Activated CD4-positive, alpha-beta T cell treated with anti-CD3 and anti-CD28 coated beads, Interleukin-2, amount 50 U/mL, for 1 hour (primary cell): ENCODE measurements at regions not wholly inside any gene's neighbourhood (a gene's known extent, or its start where the extent isn't known, plus 50 kb on each side); places are given as distances from the start of the nearest gene placed in this dataset.
A peak's percentile ranks its signal among the peaks of the same experiment; 100 is the strongest.

Experiments used
- DNase-seq: peaks from one replicate; pipeline ENCODE4 v3.0.0-alpha.2; 2020

GRCh38 chr14:71725922-71726579 lies 206.2 kb upstream of the RGS6 start:
- DNase-seq: no peak

DNA sequence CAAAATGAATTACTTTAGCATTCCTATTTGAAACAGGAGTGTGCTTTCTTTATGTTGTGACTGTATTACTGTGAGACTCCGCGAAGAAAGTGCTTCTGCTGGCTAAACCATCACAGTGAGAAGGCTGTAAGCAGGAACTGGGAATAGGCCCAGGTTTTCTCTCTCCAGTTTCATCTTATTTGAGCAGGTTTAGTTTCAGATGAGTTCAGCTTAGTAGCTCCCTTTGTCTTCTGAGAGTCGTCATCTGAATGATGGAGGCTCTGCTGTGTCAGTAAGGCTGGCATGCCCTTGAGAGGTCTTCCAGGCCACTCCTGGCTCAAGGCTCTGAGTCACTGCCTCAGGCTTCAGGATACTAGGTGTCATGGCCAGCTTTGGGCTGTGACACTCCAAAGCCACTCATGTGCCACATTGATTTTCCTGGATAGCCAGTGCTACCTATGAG lies 205.6 kb upstream of the RGS6 start:
- DNase-seq: no peak

GRCh38 chr14:71728386-71728785 lies 203.8 kb upstream of the RGS6 start:
- DNase-seq: no peak

- DNase-seq: no peak
Measured at GRCh38 chr14:71729596-71729995, 202.6 kb upstream of the RGS6 start.

GRCh38 chr14:71730471-71730870 lies 201.8 kb upstream of the RGS6 start:
- DNase-seq: no peak

GRCh38 chr14:71731096-71731495 lies 201.1 kb upstream of the RGS6 start:
- DNase-seq: no peak

DNA sequence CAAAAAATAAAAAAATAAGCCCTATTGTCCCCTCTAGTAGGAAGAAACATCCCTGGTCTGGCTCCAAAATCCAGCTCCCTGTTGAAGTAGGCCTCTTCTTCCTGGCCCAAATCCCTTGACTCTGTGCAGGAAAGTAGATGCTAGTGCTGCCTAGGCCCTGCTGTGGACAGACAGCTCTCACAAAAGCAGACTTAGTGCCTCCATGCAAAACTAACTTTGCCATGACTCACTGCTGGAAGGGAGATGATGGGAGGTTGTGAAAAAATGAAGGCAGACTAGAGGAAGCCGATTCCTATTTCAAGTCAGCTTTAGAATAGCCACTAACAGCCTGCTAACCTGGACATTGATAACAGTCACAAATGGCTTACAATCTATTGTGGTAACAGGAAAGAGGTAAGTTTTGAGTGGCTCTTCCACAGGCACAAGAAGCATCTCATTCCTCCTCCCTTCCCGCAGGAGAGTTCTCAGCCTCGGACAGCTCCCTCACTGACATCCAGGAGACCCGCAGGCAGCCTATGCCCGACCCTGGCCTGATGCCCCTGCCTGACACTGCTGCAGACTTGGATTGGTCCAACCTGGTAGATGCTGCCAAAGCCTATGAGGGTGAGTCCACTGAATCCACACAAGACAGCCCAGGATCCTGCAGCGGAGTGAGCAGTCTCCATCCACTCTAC lies 198.9 kb upstream of the RGS6 start:
- no peak for DNase-seq

- DNase-seq: no peak
Measured at GRCh38 chr14:71734076-71734475, 198.2 kb upstream of the RGS6 start.

- no peak for DNase-seq
Measured at GRCh38 chr14:71734885-71735284, 197.3 kb upstream of the RGS6 start.

DNA sequence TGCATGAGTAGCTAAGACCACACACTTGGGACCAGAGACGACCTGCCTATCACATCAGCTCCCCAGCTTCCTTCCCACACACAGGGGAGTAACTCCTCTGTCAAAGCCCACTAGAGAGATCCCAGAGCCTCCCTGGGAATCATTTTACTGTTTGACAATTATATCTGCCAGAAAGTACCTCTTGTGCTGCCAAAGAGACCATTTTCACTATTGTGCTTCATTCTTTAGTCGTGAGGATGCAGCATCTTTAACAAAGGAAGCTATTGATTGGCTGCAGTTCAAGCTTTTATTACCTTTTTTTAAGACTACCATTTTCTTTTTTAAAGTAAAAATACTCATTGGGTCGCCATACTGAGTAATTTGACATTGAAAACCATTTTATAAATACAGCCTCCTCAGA lies 194.5 kb upstream of the RGS6 start:
- DNase-seq: no peak

DNA sequence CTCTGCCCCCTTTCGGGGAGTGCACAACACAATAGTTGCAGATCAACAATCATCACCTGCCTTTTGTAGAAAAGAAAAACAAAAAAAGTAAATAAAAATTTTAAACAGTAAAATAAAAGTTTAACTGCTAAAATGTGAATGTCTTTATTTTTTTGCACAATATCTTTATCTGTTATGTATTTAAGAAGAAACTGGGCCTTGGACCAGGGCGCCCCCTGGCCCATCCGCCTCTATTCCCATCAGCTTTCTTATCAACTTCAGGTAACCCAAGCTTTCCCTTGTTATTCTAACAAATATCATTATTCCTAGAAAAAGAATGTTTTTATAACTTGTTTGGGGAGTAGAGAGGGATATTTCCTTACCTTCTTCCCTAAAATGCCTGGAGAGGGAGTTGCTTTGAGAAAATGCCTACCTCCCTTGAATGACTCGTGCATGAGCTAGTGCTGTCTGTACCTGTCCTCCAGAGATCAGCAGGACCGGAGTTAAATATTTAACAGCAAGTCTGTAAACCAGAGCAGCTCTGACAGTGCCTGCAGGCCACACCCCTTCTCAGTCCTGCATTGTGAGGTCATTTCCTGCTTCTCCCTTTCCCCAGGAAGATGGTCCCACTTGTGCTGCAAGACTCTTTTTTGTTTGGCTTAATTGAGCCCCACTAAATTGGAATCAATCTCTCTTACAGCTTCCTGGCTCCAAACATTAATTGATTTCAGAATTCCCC lies 192.8 kb upstream of the RGS6 start:
- no peak for DNase-seq

- DNase-seq: no peak
Measured at GRCh38 chr14:71741241-71741640, 191.0 kb upstream of the RGS6 start.

- DNase-seq: no peak
Measured at GRCh38 chr14:71742485-71742884, 189.7 kb upstream of the RGS6 start.

- DNase-seq: no peak
Measured at GRCh38 chr14:71745072-71745471, 187.2 kb upstream of the RGS6 start.

DNA sequence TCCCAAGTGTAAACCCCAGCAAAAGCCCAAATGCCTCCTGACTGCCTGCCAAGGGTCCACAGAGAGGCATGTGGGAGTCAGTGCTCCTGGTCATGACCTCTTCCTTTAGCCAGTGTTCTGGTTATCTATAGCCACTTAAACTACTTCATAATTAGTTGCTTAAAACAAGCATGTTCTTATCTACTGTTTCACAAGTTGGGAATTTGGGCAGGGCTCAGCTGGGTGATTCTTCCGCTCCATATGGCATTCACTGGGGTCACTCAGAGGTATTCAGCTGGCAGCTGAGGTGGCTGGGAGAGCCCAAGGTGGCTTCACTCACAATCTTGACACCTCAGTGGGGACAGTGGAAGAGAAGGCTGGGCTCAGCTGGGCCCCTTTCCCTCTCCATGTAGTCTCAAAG lies 184.0 kb upstream of the RGS6 start:
- no peak for DNase-seq

DNA sequence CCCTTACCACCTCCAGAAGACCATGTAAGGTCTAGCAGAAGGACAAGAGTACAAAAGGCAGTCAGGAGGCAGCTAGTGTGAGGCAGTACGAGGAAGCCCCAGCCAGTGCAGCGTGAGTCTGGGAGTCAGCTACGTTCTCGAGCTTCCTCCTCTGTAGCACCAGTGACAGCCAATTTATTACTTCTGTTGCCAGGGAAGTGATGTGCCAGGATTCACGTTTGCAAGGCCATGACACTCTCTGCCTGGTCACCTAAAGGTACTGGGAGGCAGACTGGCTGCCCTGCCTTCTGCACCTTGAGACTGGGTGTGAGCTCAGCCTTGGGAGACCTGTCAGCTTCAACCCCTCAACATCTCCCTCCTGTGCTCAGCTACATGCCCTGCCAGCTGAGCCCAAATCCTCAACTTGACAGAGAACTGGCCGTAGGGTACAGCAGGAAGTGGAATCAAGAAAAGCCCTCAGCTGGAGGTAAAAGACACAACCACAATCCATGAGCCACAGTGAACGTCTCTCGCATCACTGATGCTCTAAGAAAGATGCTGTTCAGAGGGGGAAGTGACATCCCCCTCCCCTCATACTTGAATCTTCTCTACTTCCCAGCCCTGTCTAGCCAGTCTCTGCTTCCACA lies 182.5 kb upstream of the RGS6 start:
- DNase-seq: no peak

DNA sequence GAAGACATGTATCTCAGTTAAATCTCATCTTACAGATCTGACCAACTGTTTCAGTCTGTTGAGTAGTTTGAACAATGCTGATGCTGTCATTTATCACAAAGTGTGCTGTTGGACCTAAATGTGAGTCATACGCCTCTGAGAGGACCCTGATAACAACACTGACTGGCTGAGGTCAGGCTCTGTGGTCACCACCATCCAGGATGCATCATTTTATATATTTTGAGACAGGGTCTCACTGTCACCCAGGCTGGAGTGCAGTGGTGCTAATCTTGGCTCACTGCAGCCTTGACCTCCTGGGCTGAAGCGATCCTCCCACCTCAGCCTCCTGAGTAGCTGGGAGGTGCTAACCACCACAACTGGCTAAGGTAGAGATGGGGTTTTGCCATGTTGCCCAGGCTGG lies 181.0 kb upstream of the RGS6 start:
- no peak for DNase-seq

DNA sequence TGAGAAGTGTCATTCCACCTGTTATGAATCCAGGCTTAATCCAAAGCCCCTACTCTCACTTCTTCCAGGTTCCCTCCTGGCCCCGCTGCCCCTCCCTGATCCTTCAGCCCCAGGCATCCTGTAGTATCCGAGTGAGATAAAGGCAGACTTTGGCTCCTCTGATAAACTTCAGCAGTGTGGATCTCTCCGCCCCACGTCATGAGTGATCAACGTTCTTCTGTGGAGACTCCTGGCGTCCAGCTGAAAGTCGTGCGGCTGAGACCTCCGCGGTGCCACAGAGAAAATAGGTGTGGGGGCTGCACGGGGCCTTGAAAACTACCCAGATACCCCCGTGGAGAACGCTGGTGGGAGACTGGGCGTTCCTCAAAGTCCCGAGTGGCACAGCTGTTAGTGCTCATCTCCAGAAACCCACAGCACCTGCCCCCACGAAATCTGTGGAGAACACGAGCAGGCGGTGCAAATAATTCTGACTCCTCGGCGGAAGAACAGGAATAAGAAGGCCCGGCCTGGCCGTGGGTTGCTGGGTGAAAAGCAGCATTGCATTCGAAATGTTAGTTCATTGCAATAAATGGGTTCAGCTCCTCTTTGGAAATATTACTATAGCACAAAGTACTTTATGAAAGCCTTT lies 180.0 kb upstream of the RGS6 start:
- DNase-seq: no peak

DNA sequence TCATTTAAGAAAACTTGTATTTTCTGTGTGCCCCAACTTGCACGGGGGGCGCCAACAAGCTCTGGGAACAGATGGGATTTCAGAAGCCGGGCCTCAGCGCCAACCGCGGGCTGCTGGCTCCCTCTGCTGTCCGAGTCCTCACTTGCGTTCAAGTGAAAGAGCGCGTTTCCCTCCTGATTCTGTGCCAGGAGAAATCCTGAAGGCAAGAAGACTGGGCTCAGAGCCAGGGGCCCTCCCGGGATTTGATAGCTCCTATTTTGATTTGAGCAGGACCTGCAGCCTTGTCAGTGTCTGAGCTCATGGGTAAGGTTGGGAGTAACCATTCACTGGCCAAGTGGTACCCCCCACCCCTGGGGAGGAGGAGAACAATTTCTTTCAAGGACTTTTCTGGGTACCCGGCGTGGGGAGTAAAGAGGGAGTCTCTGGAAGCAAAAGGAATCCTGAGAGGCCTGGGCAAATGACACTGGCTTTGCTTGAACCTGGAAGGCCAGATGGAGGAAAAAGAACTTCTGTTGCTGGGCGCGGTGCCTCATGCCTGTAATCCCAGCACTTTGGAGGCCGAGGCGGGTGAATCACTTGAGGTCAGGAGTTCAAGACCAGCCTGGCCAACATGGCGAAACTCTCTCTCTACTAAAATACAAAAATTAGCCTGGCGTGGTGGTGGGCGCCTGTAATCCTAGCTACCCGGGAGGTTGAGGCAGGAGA lies 179.0 kb upstream of the RGS6 start:
- peak; percentile 68 for DNase-seq

DNA sequence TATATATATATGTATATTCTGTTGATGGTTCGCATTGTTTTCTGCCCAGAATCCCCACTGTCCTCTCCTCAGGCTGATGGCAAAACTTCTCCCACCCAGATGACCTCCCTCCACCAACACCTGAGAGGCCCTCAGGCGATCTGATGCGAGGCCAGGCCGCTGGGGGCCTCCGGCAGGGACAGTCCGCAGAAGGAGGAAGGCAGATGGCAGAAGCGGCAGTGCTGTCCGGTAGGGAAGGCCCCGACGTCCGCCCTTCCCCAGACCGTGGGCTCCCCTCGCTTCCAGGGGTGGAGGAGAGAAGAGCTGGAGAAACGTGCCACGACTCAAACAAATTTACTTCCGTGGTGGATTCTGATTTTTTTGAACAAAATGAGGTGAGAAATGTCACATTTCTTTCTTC lies 178.3 kb upstream of the RGS6 start:
- DNase-seq: no peak

GRCh38 chr14:71754422-71755095 lies 177.7 kb upstream of the RGS6 start:
- no peak for DNase-seq
